Smooth muscle cell (in vitro differentiated cells): ENCODE measurements at regions not wholly inside any gene's neighbourhood (a gene's known extent, or its start where the extent isn't known, plus 50 kb on each side); places are given as distances from the start of the nearest gene placed in this dataset.
A peak's percentile ranks its signal among the peaks of the same experiment; 100 is the strongest.
"Not testable (repeated sequence)": the region's sequence is repeated elsewhere in the genome, so short reads cannot be mapped to it uniquely, and the experiment has no call there.

ENCODE experiments used
- DNase-seq: peaks from one replicate; lab custom pipeline; 2025; ENCODE audit not compliant: unreplicated experiment; lab: John Stamatoyannopoulos, UW
- H2AFZ ChIP-seq: fragments of 200-600 bp; sonication (generic); 2 replicates; pipeline ENCODE4 v1.6.0; 2016; ENCODE audit warnings: antibody characterized with exemption, low read depth, mild to moderate bottlenecking
- H3F3A ChIP-seq: fragments of 200-600 bp; sonication (generic); 2 replicates; pipeline ENCODE4 v1.6.0; 2017; ENCODE audit warnings: antibody characterized with exemption, low read depth
- H3K27ac ChIP-seq: fragments of 200-600 bp; sonication (generic); 2 replicates; pipeline ENCODE4 v1.5.1; 2016; ENCODE audit warnings: low read depth, mild to moderate bottlenecking
- H3K27me3 ChIP-seq: fragments of 200-600 bp; sonication (generic); 2 replicates; pipeline ENCODE4 v1.6.1; 2016; ENCODE audit warnings: low read depth, mild to moderate bottlenecking
- H3K36me3 ChIP-seq: fragments of 200-600 bp; sonication (generic); 2 replicates; pipeline ENCODE4 v1.5.1; 2016; ENCODE audit warnings: low read depth
- H3K4me1 ChIP-seq: fragments of 200-600 bp; sonication (generic); 2 replicates; pipeline ENCODE4 v1.5.1; 2016; ENCODE audit warnings: low read depth
- H3K4me2 ChIP-seq: fragments of 200-600 bp; sonication (generic); 2 replicates; pipeline ENCODE4 v1.6.0; 2016; ENCODE audit warnings: mild to moderate bottlenecking
- H3K4me3 ChIP-seq: fragments of 200-600 bp; sonication (generic); 2 replicates; pipeline ENCODE4 v1.5.1; 2016; ENCODE audit warnings: mild to moderate bottlenecking
- H3K79me2 ChIP-seq: fragments of 200-600 bp; sonication (generic); 2 replicates; pipeline ENCODE4 v1.6.0; 2016; ENCODE audit warnings: low read depth, mild to moderate bottlenecking
- H3K9ac ChIP-seq: fragments of 200-600 bp; sonication (generic); 2 replicates; pipeline ENCODE4 v1.6.0; 2016; ENCODE audit warnings: low read depth
- H3K9me3 ChIP-seq: fragments of 200-600 bp; sonication (generic); replicated peaks from 2 replicates; pipeline ENCODE4 v1.5.1; 2016; ENCODE audit warnings: low read depth
- H4K20me1 ChIP-seq: fragments of 200-600 bp; sonication (generic); 2 replicates; pipeline ENCODE4 v1.6.0; 2016; ENCODE audit warnings: low read depth
- CTCF ChIP-seq: fragments of 200-600 bp; sonication (generic); IDR thresholded peaks from 2 replicates; pipeline ENCODE4 v1.5.1; 2017; ENCODE audit warnings: borderline replicate concordance, mild to moderate bottlenecking, antibody characterized with exemption; ENCODE audit not compliant: insufficient read depth, poor library complexity, severe bottlenecking
- WGBS: methylation state at CpG from one replicate; pipeline ENCODE4 v1.1.7; 2016; ENCODE audit warnings: low lambda C conversion rate; 5-methylcytosine and 5-hydroxymethylcytosine counted together

DNA sequence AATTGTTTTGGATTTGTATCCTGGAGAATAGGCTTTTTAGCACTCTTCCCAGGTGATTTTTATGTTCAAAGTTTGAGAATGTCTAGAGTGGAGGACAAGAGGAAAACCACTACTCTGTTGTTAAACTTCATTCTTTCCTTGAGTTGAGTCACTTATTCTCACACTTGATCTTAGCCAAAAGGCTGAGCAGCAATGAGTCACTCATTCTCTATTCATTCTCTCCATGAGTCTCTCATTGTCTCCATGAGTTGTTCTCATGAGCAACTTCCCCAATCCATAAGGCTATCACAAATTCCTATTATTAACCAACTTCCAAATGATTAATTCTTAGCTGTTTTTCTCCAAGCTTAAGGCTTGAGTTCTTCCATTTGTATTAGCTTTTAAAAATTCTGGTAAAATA lies 1393.3 kb downstream of the CDH8 start:
- H3K9ac ChIP-seq: no peak overlapping the region
- no peaks in the 10 kb centered on the region for H3K36me3 ChIP-seq
- H4K20me1 ChIP-seq: no peaks in the 10 kb centered on the region
- H2AFZ ChIP-seq: no peak overlapping the region
- no peak for TF ChIP-seq CTCF
- no peaks in the 10 kb centered on the region for H3K9me3 ChIP-seq
- no peak for DNase-seq
- peak overlapping the region; percentile 46 for H3K27ac ChIP-seq
- H3K79me2 ChIP-seq: no peaks in the 10 kb centered on the region
- H3K27me3 ChIP-seq: no peaks in the 10 kb centered on the region
- no peaks in the 10 kb centered on the region for H3F3A ChIP-seq
- H3K4me3 ChIP-seq: no peak overlapping the region
- peaks cover 3% of the 10 kb centered on the region for H3K4me1 ChIP-seq
- H3K4me2 ChIP-seq: no peak overlapping the region

- Histone ChIP-seq H3K9ac (no peak overlapping the region), H3K9me3 (no peaks in the 10 kb centered on the region), H3F3A (no peaks in the 10 kb centered on the region), H3K4me1 (peaks cover 3% of the 10 kb centered on the region), H3K36me3 (no peaks in the 10 kb centered on the region), H3K27ac (no peak overlapping the region), H3K4me3 (no peak overlapping the region), H4K20me1 (no peaks in the 10 kb centered on the region), H3K27me3 (no peaks in the 10 kb centered on the region), H3K4me2 (no peak overlapping the region), H3K79me2 (no peaks in the 10 kb centered on the region), H2AFZ (no peak overlapping the region)
- WGBS: 93% methylated on average over 17 of the region's 17 CpGs
- DNase-seq: no peak
- TF ChIP-seq CTCF: no peak
These were observed 1395.1 kb downstream of the CDH8 start for GRCh38 chr16:60641067-60641665.

- no peaks in the 10 kb centered on the region for H3K79me2 ChIP-seq
- H3K36me3 ChIP-seq: no peaks in the 10 kb centered on the region
- H3K27me3 ChIP-seq: no peaks in the 10 kb centered on the region
- H3K9me3 ChIP-seq: no peaks in the 10 kb centered on the region
- H3F3A ChIP-seq: no peaks in the 10 kb centered on the region
- no peak overlapping the region for H3K4me3 ChIP-seq
- H3K27ac ChIP-seq: peak overlapping the region; percentile 63
- H3K4me2 ChIP-seq: peak overlapping the region; percentile 62
- 50% methylated on average over 3 of the region's 3 CpGs for whole genome bisulfite sequencing
- H4K20me1 ChIP-seq: no peaks in the 10 kb centered on the region
- H2AFZ ChIP-seq: no peak overlapping the region
- no peak overlapping the region for H3K9ac ChIP-seq
- H3K4me1 ChIP-seq: peaks cover 3% of the 10 kb centered on the region
- TF ChIP-seq CTCF: no peak
- DNase-seq: no peak
These were observed 1396.2 kb downstream of the CDH8 start for GRCh38 chr16:60640038-60640437.

DNA sequence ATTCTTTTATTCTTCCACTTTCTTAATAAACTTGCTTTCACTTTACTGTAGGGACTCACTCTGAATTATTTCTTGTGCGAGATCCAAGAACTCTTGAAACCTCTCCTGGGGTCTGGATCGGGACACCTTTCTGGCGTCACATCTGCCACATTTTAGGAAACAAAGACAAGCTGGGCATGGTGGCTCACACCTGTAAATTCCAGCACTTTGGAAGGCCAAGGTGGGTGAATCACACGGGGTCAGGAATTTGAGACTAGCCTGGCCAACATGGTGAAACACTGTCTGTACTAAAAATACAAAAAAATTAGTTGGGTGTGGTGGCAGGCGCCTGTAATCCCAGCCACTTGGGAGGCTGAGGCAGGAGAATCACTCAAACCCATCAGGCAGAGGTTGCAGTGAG lies 1399.6 kb downstream of the CDH8 start:
- DNase-seq, H2AFZ ChIP-seq, H3K4me1 ChIP-seq, H3K4me2 ChIP-seq, H3K27ac ChIP-seq, H3F3A ChIP-seq, H4K20me1 ChIP-seq, H3K27me3 ChIP-seq, H3K9me3 ChIP-seq, H3K4me3 ChIP-seq, H3K36me3 ChIP-seq, H3K9ac ChIP-seq, H3K79me2 ChIP-seq: not testable (repeated sequence)
- 85% methylated on average over 5 of the region's 5 CpGs for WGBS
